MM.1S (cell line): ENCODE measurements at regions not wholly inside any gene's neighbourhood (a gene's known extent, or its start where the extent isn't known, plus 50 kb on each side); places are given as distances from the start of the nearest gene placed in this dataset.

Experiments
- EZH2 ChIP-seq: fragments of 300-600 bp; sonication (generic); optimal IDR thresholded peaks from 2 replicates; pipeline ENCODE3; 2017; ENCODE audit warnings: low read depth, mild to moderate bottlenecking, antibody characterized with exemption, low read length, mixed read lengths
- EZH2phosphoT487 ChIP-seq: fragments of 300-600 bp; sonication (generic); IDR thresholded peaks from 2 replicates; pipeline ENCODE4 v1.6.1; 2018; ENCODE audit warnings: antibody characterized with exemption, low read length
- TF ChIP-seq, protein P1 (sequence below): fragments of 300-600 bp; sonication (generic); IDR thresholded peaks from 2 replicates; pipeline ENCODE4 v1.5.1; 2016; ENCODE audit warnings: antibody characterized with exemption, low read length, mixed read lengths

DNA sequence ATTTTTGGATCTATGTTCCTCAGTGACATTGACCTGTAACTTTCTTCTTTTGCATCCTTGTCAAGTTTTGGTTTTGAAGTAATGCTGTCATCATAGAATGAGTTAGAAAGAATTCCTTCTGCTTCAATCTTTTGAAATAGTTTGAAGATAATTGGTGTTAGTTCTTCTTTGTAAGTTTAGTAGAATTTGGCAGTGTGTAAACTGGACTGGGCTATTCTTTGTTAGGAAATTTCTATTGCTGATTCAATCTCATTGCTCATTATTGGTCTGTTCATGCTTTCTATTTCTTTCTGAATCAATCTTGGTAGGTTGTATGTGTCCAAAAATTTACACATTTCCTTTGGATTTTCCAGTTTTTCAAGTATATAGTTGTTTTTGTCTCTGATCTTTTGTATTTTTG, 101.7 kb upstream of the SPRY2 start:
- TF ChIP-seq, protein P1, sequence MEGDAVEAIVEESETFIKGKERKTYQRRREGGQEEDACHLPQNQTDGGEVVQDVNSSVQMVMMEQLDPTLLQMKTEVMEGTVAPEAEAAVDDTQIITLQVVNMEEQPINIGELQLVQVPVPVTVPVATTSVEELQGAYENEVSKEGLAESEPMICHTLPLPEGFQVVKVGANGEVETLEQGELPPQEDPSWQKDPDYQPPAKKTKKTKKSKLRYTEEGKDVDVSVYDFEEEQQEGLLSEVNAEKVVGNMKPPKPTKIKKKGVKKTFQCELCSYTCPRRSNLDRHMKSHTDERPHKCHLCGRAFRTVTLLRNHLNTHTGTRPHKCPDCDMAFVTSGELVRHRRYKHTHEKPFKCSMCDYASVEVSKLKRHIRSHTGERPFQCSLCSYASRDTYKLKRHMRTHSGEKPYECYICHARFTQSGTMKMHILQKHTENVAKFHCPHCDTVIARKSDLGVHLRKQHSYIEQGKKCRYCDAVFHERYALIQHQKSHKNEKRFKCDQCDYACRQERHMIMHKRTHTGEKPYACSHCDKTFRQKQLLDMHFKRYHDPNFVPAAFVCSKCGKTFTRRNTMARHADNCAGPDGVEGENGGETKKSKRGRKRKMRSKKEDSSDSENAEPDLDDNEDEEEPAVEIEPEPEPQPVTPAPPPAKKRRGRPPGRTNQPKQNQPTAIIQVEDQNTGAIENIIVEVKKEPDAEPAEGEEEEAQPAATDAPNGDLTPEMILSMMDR, result no peak
- TF ChIP-seq EZH2, result no peak
- no peak for TF ChIP-seq EZH2phosphoT487
